ENCODE measurements at regions not wholly inside any gene's neighbourhood (a gene's known extent, or its start where the extent isn't known, plus 50 kb on each side); places are given as distances from the start of the nearest gene placed in this dataset.
"Not testable (repeated sequence)": the region's sequence is repeated elsewhere in the genome, so short reads cannot be mapped to it uniquely, and the experiment has no call there.

- TF ChIP-seq, protein P1, sequence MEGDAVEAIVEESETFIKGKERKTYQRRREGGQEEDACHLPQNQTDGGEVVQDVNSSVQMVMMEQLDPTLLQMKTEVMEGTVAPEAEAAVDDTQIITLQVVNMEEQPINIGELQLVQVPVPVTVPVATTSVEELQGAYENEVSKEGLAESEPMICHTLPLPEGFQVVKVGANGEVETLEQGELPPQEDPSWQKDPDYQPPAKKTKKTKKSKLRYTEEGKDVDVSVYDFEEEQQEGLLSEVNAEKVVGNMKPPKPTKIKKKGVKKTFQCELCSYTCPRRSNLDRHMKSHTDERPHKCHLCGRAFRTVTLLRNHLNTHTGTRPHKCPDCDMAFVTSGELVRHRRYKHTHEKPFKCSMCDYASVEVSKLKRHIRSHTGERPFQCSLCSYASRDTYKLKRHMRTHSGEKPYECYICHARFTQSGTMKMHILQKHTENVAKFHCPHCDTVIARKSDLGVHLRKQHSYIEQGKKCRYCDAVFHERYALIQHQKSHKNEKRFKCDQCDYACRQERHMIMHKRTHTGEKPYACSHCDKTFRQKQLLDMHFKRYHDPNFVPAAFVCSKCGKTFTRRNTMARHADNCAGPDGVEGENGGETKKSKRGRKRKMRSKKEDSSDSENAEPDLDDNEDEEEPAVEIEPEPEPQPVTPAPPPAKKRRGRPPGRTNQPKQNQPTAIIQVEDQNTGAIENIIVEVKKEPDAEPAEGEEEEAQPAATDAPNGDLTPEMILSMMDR (IDR thresholded peaks at IDR 0.05), result not testable (repeated sequence)
- TF ChIP-seq POLR2A (IDR thresholded peaks at IDR 0.05), result not testable (repeated sequence)
Measured at GRCh38 chr2:185988907-185989306, 250.3 kb downstream of the FSIP2 start.
